ENCODE measurements at regions not wholly inside any gene's neighbourhood (a gene's known extent, or its start where the extent isn't known, plus 50 kb on each side); places are given as distances from the start of the nearest gene placed in this dataset.

- no peak overlapping the region for H3K4me3 ChIP-seq
- no peaks in the 10 kb centered on the region for H3K27me3 ChIP-seq (replicated peaks in 1 of 7)
- H3K9me3 ChIP-seq: no peaks in the 10 kb centered on the region
- no peaks in the 10 kb centered on the region for H3K36me3 ChIP-seq
- TF ChIP-seq POLR2A (IDR thresholded peaks at IDR 0.05) (no peak), CTCF (IDR thresholded peaks at IDR 0.05 in 8 of 11, conservative IDR thresholded peaks at IDR 0.05 in 3 of 11) (no peak), POLR2AphosphoS5 (IDR thresholded peaks at IDR 0.05) (no peak)
- H3K4me1 ChIP-seq: no peaks in the 10 kb centered on the region
- 23 to 34% (median 30%) methylated on average over 4 of the region's 4 CpGs for WGBS, 5 donors
- intact Hi-C loops (cut with DNase I; ENCODE audit: low total_unique reads): no loop called here
- no peak for DNase-seq
- H3K27ac ChIP-seq: no peak overlapping the region
These were observed 343.0 kb upstream of the SEMA3D start for GRCh38 chr7:85529831-85530230.

GRCh38 chr7:85529201-85529600, 342.3 kb upstream of the SEMA3D start:
- Histone ChIP-seq H3K27me3 (replicated peaks in 1 of 7) (no peaks in the 10 kb centered on the region), H3K36me3 (no peaks in the 10 kb centered on the region), H3K9me3 (no peaks in the 10 kb centered on the region), H3K27ac (no peak overlapping the region), H3K4me3 (no peak overlapping the region), H3K4me1 (no peaks in the 10 kb centered on the region)
- TF ChIP-seq POLR2A (IDR thresholded peaks at IDR 0.05): no peak
- no peak for TF ChIP-seq CTCF (IDR thresholded peaks at IDR 0.05 in 8 of 11, conservative IDR thresholded peaks at IDR 0.05 in 3 of 11)
- TF ChIP-seq POLR2AphosphoS5 (IDR thresholded peaks at IDR 0.05): no peak
- DNase-seq: no peak
- WGBS, 5 donors: 57 to 68% (median 59%) methylated on average over 3 of the region's 3 CpGs
- intact Hi-C loops (cut with DNase I; ENCODE audit: low total_unique reads): no loop called here

GRCh38 chr7:85528581-85528980, 341.7 kb upstream of the SEMA3D start:
- intact Hi-C loops (cut with DNase I; ENCODE audit: low total_unique reads): no loop called here
- Histone ChIP-seq H3K36me3 (no peaks in the 10 kb centered on the region), H3K4me3 (no peak overlapping the region), H3K4me1 (no peaks in the 10 kb centered on the region), H3K27me3 (replicated peaks in 1 of 7) (no peaks in the 10 kb centered on the region), H3K9me3 (no peaks in the 10 kb centered on the region), H3K27ac (no peak overlapping the region)
- WGBS, 5 donors: 44 to 71% (median 52%) methylated on average over 2 of the region's 2 CpGs
- DNase-seq: no peak
- no peak for TF ChIP-seq POLR2AphosphoS5 (IDR thresholded peaks at IDR 0.05)

GRCh38 chr7:85525676-85526075, 338.8 kb upstream of the SEMA3D start:
- intact Hi-C loops (cut with DNase I; ENCODE audit: low total_unique reads): no loop called here
- no peaks in the 10 kb centered on the region for H3K27me3 ChIP-seq (replicated peaks in 1 of 7)
- H3K4me3 ChIP-seq: no peak overlapping the region
- H3K27ac ChIP-seq: no peak overlapping the region
- no peaks in the 10 kb centered on the region for H3K4me1 ChIP-seq
- TF ChIP-seq POLR2AphosphoS5 (IDR thresholded peaks at IDR 0.05) (no peak), POLR2A (IDR thresholded peaks at IDR 0.05) (no peak), CTCF (IDR thresholded peaks at IDR 0.05 in 8 of 11, conservative IDR thresholded peaks at IDR 0.05 in 3 of 11) (no peak)
- no peak for DNase-seq
- H3K36me3 ChIP-seq: no peaks in the 10 kb centered on the region
- no peaks in the 10 kb centered on the region for H3K9me3 ChIP-seq

GRCh38 chr7:85522070-85522469, 335.2 kb upstream of the SEMA3D start:
- intact Hi-C loops (cut with DNase I; ENCODE audit: low total_unique reads): no loop called here

More at GRCh38 chr7:85522070-85522469, 335.2 kb upstream of the SEMA3D start:
- TF ChIP-seq POLR2A (IDR thresholded peaks at IDR 0.05): no peak
- TF ChIP-seq POLR2AphosphoS5 (IDR thresholded peaks at IDR 0.05): no peak
- no peak for TF ChIP-seq CTCF (IDR thresholded peaks at IDR 0.05 in 8 of 11, conservative IDR thresholded peaks at IDR 0.05 in 3 of 11)
- Histone ChIP-seq H3K36me3 (no peaks in the 10 kb centered on the region), H3K27me3 (replicated peaks in 1 of 7) (no peaks in the 10 kb centered on the region), H3K4me3 (no peak overlapping the region), H3K4me1 (no peaks in the 10 kb centered on the region), H3K9me3 (peaks cover 0 to 3% (median 0%) of the 10 kb centered on the region in 8 donors), H3K27ac (no peak overlapping the region)
- WGBS, 5 donors: 71 to 83% (median 77%) methylated on average over 4 of the region's 4 CpGs
- no peak for DNase-seq

Measured in spleen (tissue), 11 donors.